Keratinocyte (primary cell): ENCODE measurements at regions not wholly inside any gene's neighbourhood (a gene's known extent, or its start where the extent isn't known, plus 50 kb on each side); places are given as distances from the start of the nearest gene placed in this dataset.
"Not testable (repeated sequence)": the region's sequence is repeated elsewhere in the genome, so short reads cannot be mapped to it uniquely, and the experiment has no call there.

Source experiments
- CTCF ChIP-seq, 3 experiments: IDR thresholded peaks in 1 of 3; conservative IDR thresholded peaks in 1 of 3; optimal IDR thresholded peaks in 1 of 3; 2 replicates in 2 of 3; 3 replicates in 1 of 3; pipeline versions ENCODE3 to v1.5.1; 2011; ENCODE audit warnings: low read length in 3 of 3, mild to moderate bottlenecking in 3 of 3, moderate library complexity in 2 of 3, control low read depth in 1 of 3, inconsistent platforms in 1 of 3; ENCODE audit not compliant: insufficient read depth in 2 of 3; ENCODE audit errors: extremely low read depth in 1 of 3
- EZH2 ChIP-seq: IDR thresholded peaks from one replicate; pipeline ENCODE4 v1.6.1; 2012; ENCODE audit warnings: inconsistent platforms, mild to moderate bottlenecking, low read length, moderate library complexity

- TF ChIP-seq CTCF (optimal IDR thresholded peaks at IDR 0.05 in 1 of 3, IDR thresholded peaks at IDR 0.05 in 1 of 3, conservative IDR thresholded peaks at IDR 0.05 in 1 of 3; ENCODE audit: extremely low read depth in 1 of 3, insufficient read depth in 2 of 3, low read length in 3 of 3); EZH2: not testable (repeated sequence)
Observed at GRCh38 chr20:29409160-29409689, 1848.2 kb upstream of the DEFB115 start.
